Neural progenitor cell (in vitro differentiated cells): ENCODE measurements at regions not wholly inside any gene's neighbourhood (a gene's known extent, or its start where the extent isn't known, plus 50 kb on each side); places are given as distances from the start of the nearest gene placed in this dataset.

ENCODE experiments used
- CTCF ChIP-seq: fragments of 200-600 bp; sonication (generic); IDR thresholded peaks from 2 replicates; pipeline ENCODE4 v1.5.1; 2017; ENCODE audit warnings: antibody characterized with exemption, mild to moderate bottlenecking
- EZH2 ChIP-seq: fragments of 200-600 bp; sonication (generic); IDR thresholded peaks from 2 replicates; pipeline ENCODE4 v1.6.1; 2017; ENCODE audit warnings: antibody characterized with exemption, mild to moderate bottlenecking, moderate library complexity
- EZH2phosphoT487 ChIP-seq: fragments of 200-600 bp; sonication (generic); IDR thresholded peaks from 2 replicates; pipeline ENCODE4 v1.6.1; 2017; ENCODE audit warnings: antibody characterized with exemption

- no peak for TF ChIP-seq CTCF
- no peak for TF ChIP-seq EZH2phosphoT487
- TF ChIP-seq EZH2, result no peak
Measured at GRCh38 chr13:37485756-37486155, 112.8 kb downstream of the POSTN start.
